ENCODE measurements at regions not wholly inside any gene's neighbourhood (a gene's known extent, or its start where the extent isn't known, plus 50 kb on each side); places are given as distances from the start of the nearest gene placed in this dataset.

GRCh38 chr2:62287899-62288880, 92.3 kb downstream of the B3GNT2 start (continued):
- TF ChIP-seq ZNF354C (tag by site-specific recombination; IDR thresholded peaks at IDR 0.05; ENCODE audit: borderline replicate concordance, low read depth) = no peak
- 0 out of 2 replicates have a peak, but pooled peaks have one; percentile 40 for TF ChIP-seq ZNF501 (tag by site-specific recombination; IDR thresholded peaks at IDR 0.05)
- no peak for TF ChIP-seq KLF7 (tag by site-specific recombination; IDR thresholded peaks at IDR 0.05; ENCODE audit: borderline replicate concordance)
- TF ChIP-seq PRDM4 (tag by site-specific recombination; IDR thresholded peaks at IDR 0.05) = no peak
- TF ChIP-seq, protein P1, sequence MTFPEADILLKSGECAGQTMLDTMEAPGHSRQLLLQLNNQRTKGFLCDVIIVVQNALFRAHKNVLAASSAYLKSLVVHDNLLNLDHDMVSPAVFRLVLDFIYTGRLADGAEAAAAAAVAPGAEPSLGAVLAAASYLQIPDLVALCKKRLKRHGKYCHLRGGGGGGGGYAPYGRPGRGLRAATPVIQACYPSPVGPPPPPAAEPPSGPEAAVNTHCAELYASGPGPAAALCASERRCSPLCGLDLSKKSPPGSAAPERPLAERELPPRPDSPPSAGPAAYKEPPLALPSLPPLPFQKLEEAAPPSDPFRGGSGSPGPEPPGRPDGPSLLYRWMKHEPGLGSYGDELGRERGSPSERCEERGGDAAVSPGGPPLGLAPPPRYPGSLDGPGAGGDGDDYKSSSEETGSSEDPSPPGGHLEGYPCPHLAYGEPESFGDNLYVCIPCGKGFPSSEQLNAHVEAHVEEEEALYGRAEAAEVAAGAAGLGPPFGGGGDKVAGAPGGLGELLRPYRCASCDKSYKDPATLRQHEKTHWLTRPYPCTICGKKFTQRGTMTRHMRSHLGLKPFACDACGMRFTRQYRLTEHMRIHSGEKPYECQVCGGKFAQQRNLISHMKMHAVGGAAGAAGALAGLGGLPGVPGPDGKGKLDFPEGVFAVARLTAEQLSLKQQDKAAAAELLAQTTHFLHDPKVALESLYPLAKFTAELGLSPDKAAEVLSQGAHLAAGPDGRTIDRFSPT (tag by site-specific recombination; IDR thresholded peaks at IDR 0.05) = no peak
- TF ChIP-seq ZNF692 (tag by site-specific recombination; IDR thresholded peaks at IDR 0.05) = peak; percentile 81
- TF ChIP-seq ZSCAN4 (tag by site-specific recombination; IDR thresholded peaks at IDR 0.05) = no peak
- TF ChIP-seq ZNF169 (tag by site-specific recombination; IDR thresholded peaks at IDR 0.05) = no peak
- no peak for TF ChIP-seq ZNF214 (tag by site-specific recombination; IDR thresholded peaks at IDR 0.05; ENCODE audit: borderline replicate concordance)
- TF ChIP-seq, protein P2, sequence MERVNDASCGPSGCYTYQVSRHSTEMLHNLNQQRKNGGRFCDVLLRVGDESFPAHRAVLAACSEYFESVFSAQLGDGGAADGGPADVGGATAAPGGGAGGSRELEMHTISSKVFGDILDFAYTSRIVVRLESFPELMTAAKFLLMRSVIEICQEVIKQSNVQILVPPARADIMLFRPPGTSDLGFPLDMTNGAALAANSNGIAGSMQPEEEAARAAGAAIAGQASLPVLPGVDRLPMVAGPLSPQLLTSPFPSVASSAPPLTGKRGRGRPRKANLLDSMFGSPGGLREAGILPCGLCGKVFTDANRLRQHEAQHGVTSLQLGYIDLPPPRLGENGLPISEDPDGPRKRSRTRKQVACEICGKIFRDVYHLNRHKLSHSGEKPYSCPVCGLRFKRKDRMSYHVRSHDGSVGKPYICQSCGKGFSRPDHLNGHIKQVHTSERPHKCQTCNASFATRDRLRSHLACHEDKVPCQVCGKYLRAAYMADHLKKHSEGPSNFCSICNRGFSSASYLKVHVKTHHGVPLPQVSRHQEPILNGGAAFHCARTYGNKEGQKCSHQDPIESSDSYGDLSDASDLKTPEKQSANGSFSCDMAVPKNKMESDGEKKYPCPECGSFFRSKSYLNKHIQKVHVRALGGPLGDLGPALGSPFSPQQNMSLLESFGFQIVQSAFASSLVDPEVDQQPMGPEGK (tag by site-specific recombination; IDR thresholded peaks at IDR 0.05) = peak; percentile 55; the same call in 1 of the 2 replicates
- peak; percentile 73 for TF ChIP-seq KLF10 (tag by site-specific recombination; IDR thresholded peaks at IDR 0.05)
- peak; percentile 47; the same call in 1 of the 2 replicates for TF ChIP-seq ZNF610 (tag by site-specific recombination; IDR thresholded peaks at IDR 0.05; ENCODE audit: borderline replicate concordance)
- no peak for TF ChIP-seq ZNF202 (tag by site-specific recombination; IDR thresholded peaks at IDR 0.05; ENCODE audit: borderline replicate concordance)
- TF ChIP-seq ZBTB1 (tag by site-specific recombination; IDR thresholded peaks at IDR 0.05) = no peak
- TF ChIP-seq, protein P3, sequence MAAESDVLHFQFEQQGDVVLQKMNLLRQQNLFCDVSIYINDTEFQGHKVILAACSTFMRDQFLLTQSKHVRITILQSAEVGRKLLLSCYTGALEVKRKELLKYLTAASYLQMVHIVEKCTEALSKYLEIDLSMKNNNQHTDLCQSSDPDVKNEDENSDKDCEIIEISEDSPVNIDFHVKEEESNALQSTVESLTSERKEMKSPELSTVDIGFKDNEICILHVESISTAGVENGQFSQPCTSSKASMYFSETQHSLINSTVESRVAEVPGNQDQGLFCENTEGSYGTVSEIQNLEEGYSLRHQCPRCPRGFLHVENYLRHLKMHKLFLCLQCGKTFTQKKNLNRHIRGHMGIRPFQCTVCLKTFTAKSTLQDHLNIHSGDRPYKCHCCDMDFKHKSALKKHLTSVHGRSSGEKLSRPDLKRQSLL (tag by site-specific recombination; IDR thresholded peaks at IDR 0.05) = no peak
- no peak for TF ChIP-seq ZNF707 (tag by site-specific recombination; IDR thresholded peaks at IDR 0.05)
- no peak for TF ChIP-seq ZFHX2 (tag by site-specific recombination; conservative IDR thresholded peaks at IDR 0.05)
- no peak for TF ChIP-seq ZNF239 (tag by site-specific recombination; IDR thresholded peaks at IDR 0.05)
- TF ChIP-seq ZNF561 (tag by site-specific recombination; IDR thresholded peaks at IDR 0.05; ENCODE audit: borderline replicate concordance) = peak; percentile 64; the same call in 1 of the 2 replicates
- no peak for TF ChIP-seq ZNF654 (tag by site-specific recombination; IDR thresholded peaks at IDR 0.05; ENCODE audit: low read depth)
- TF ChIP-seq, protein P4, sequence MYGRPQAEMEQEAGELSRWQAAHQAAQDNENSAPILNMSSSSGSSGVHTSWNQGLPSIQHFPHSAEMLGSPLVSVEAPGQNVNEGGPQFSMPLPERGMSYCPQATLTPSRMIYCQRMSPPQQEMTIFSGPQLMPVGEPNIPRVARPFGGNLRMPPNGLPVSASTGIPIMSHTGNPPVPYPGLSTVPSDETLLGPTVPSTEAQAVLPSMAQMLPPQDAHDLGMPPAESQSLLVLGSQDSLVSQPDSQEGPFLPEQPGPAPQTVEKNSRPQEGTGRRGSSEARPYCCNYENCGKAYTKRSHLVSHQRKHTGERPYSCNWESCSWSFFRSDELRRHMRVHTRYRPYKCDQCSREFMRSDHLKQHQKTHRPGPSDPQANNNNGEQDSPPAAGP (tag by site-specific recombination; IDR thresholded peaks at IDR 0.05) = no peak
- TF ChIP-seq ZSCAN5A (tag by site-specific recombination; IDR thresholded peaks at IDR 0.05) = no peak
- peak; percentile 64 for TF ChIP-seq ZBTB8A (tag by site-specific recombination; IDR thresholded peaks at IDR 0.05)
- no peak for TF ChIP-seq ZNF248 (tag by site-specific recombination; IDR thresholded peaks at IDR 0.05)
- no peak for TF ChIP-seq SCRT2 (tag by site-specific recombination; IDR thresholded peaks at IDR 0.05)

Data from HEK293 (cell line).